ENCODE measurements at regions not wholly inside any gene's neighbourhood (a gene's known extent, or its start where the extent isn't known, plus 50 kb on each side); places are given as distances from the start of the nearest gene placed in this dataset.
"Not testable (repeated sequence)": the region's sequence is repeated elsewhere in the genome, so short reads cannot be mapped to it uniquely, and the experiment has no call there.

- no peak overlapping the region for H3K4me3 ChIP-seq (ENCODE audit: low read length)
Observed at GRCh38 chr3:21020043-21020442, 731.0 kb downstream of the ZNF385D start.

GRCh38 chr3:21017115-21017852 lies 733.7 kb downstream of the ZNF385D start:
- Histone ChIP-seq H3K4me3 (ENCODE audit: low read length) (no peak overlapping the region), H3K36me3 (ENCODE audit: control insufficient read depth, insufficient read depth, low read length, severe bottlenecking) (no peaks in the 10 kb centered on the region), H3K27me3 (replicated peaks; ENCODE audit: control insufficient read depth, insufficient read depth, low read length) (no peaks in the 10 kb centered on the region), H3K9me3 (ENCODE audit: control insufficient read depth, low read length) (peaks cover 10% of the 10 kb centered on the region), H3K4me1 (ENCODE audit: control insufficient read depth, insufficient read depth, low read length) (no peaks in the 10 kb centered on the region), H3K9ac (ENCODE audit: low read length) (no peak overlapping the region)
- no peak for DNase-seq (ENCODE audit: low read depth)

More at GRCh38 chr3:21020043-21020442, 731.0 kb downstream of the ZNF385D start:
- no peak overlapping the region for H3K9ac ChIP-seq (ENCODE audit: low read length)
- no peak for DNase-seq (ENCODE audit: low read depth)
- H3K27me3 ChIP-seq (replicated peaks; ENCODE audit: control insufficient read depth, insufficient read depth, low read length): no peaks in the 10 kb centered on the region
- H3K4me1 ChIP-seq (ENCODE audit: control insufficient read depth, insufficient read depth, low read length): no peaks in the 10 kb centered on the region
- peaks cover 5% of the 10 kb centered on the region for H3K9me3 ChIP-seq (ENCODE audit: control insufficient read depth, low read length)
- H3K36me3 ChIP-seq (ENCODE audit: control insufficient read depth, insufficient read depth, low read length, severe bottlenecking): no peaks in the 10 kb centered on the region

GRCh38 chr3:21013566-21013965 lies 737.4 kb downstream of the ZNF385D start:
- Histone ChIP-seq H3K27me3 (replicated peaks; ENCODE audit: control insufficient read depth, insufficient read depth, low read length) (no peaks in the 10 kb centered on the region), H3K9me3 (ENCODE audit: control insufficient read depth, low read length) (peaks cover 10% of the 10 kb centered on the region), H3K9ac (ENCODE audit: low read length) (no peak overlapping the region), H3K36me3 (ENCODE audit: control insufficient read depth, insufficient read depth, low read length, severe bottlenecking) (no peaks in the 10 kb centered on the region), H3K4me1 (ENCODE audit: control insufficient read depth, insufficient read depth, low read length) (no peaks in the 10 kb centered on the region), H3K4me3 (ENCODE audit: low read length) (no peak overlapping the region)
- no peak for DNase-seq (ENCODE audit: low read depth)

GRCh38 chr3:20999661-21000060 lies 751.3 kb downstream of the ZNF385D start:
- H3K4me3 ChIP-seq (ENCODE audit: low read length): no peak overlapping the region
- H3K27me3 ChIP-seq (replicated peaks; ENCODE audit: control insufficient read depth, insufficient read depth, low read length): no peaks in the 10 kb centered on the region
- no peaks in the 10 kb centered on the region for H3K9me3 ChIP-seq (ENCODE audit: control insufficient read depth, low read length)
- H3K36me3 ChIP-seq (ENCODE audit: control insufficient read depth, insufficient read depth, low read length, severe bottlenecking): no peaks in the 10 kb centered on the region
- DNase-seq (ENCODE audit: low read depth): no peak
- no peaks in the 10 kb centered on the region for H3K4me1 ChIP-seq (ENCODE audit: control insufficient read depth, insufficient read depth, low read length)
- H3K9ac ChIP-seq (ENCODE audit: low read length): no peak overlapping the region

DNA sequence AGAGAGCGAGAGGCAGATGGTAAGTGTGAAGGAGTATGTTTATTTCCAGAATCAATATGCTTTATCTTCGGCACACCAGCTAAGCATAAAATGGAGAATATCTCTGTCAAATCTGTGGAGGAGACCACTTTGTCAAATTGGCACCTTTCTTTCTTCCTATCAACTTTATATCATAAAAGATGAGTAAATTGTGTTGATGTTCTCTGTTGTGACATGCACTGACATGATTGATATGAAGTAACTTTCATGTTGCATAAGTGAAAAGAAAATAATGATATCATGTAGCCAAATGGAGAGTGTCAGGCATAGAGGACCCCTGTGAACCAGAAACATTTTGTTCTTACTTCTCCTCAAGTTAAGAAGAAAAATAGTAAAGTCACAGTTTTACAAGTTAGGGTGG lies 753.8 kb downstream of the ZNF385D start:
- no peak for DNase-seq (ENCODE audit: low read depth)
- Histone ChIP-seq H3K9me3 (ENCODE audit: control insufficient read depth, low read length) (no peaks in the 10 kb centered on the region), H3K4me1 (ENCODE audit: control insufficient read depth, insufficient read depth, low read length) (no peaks in the 10 kb centered on the region), H3K9ac (ENCODE audit: low read length) (no peak overlapping the region), H3K36me3 (ENCODE audit: control insufficient read depth, insufficient read depth, low read length, severe bottlenecking) (no peaks in the 10 kb centered on the region), H3K4me3 (ENCODE audit: low read length) (no peak overlapping the region), H3K27me3 (replicated peaks; ENCODE audit: control insufficient read depth, insufficient read depth, low read length) (no peaks in the 10 kb centered on the region)

- no peaks in the 10 kb centered on the region for H3K27me3 ChIP-seq (replicated peaks; ENCODE audit: control insufficient read depth, insufficient read depth, low read length)
- H3K4me1 ChIP-seq (ENCODE audit: control insufficient read depth, insufficient read depth, low read length): no peaks in the 10 kb centered on the region
- no peaks in the 10 kb centered on the region for H3K9me3 ChIP-seq (ENCODE audit: control insufficient read depth, low read length)
- no peak overlapping the region for H3K9ac ChIP-seq (ENCODE audit: low read length)
- no peak overlapping the region for H3K4me3 ChIP-seq (ENCODE audit: low read length)
- H3K36me3 ChIP-seq (ENCODE audit: control insufficient read depth, insufficient read depth, low read length, severe bottlenecking): no peaks in the 10 kb centered on the region
- no peak for DNase-seq (ENCODE audit: low read depth)
Observed at GRCh38 chr3:20990896-20991295, 760.1 kb downstream of the ZNF385D start.

DNA sequence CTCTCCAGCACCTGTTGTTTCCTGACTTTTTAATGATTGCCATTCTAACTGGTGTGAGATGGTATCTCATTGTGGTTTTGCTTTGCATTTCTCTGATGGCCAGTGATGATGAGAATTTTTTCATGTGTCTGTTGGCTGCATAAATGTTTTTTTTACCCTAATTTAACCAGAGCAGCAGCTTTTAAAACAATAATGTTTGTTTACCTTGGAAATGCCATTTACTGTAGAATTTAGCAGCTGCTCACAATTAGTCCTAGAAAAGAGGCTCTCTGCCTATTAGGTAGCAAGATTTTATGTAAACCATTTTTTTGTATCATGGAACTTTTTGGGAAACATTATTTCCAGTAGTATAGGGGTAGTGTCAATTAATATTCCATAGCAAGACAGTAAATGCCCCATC lies 761.4 kb downstream of the ZNF385D start:
- not testable (repeated sequence) for H3K4me1 ChIP-seq (ENCODE audit: control insufficient read depth, insufficient read depth, low read length); H3K36me3 ChIP-seq (ENCODE audit: control insufficient read depth, insufficient read depth, low read length, severe bottlenecking); H3K9me3 ChIP-seq (ENCODE audit: control insufficient read depth, low read length); H3K27me3 ChIP-seq (replicated peaks; ENCODE audit: control insufficient read depth, insufficient read depth, low read length); H3K9ac ChIP-seq (ENCODE audit: low read length); H3K4me3 ChIP-seq (ENCODE audit: low read length)
- peak; percentile 21 for DNase-seq (ENCODE audit: low read depth)

DNA sequence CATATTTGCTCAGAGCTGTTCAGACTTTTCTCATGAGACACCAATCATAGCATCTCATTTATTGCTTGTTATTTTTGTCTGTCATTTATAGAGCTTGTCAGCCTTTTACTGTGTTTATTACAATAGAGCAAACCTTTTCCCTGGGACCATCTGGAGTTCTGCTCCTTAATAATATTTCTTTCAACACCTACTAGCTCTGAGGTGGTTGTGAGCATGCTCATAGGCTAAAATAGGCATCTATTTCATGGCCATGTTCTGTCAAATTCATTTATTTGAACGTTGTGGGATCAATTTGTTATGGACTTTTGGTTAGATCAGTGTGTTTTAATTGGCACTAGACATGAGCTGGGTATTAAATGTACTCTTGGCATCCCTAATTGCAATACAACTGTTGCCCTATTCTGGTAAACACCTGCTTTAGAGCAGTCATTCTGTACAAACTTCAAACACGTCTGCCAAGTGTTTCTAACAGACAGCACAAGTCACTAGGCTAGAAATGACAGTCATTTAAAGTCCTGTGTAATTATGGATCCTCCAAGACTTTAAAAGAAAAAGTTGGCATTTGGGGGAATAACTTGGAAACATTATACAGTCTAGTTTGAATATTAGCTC lies 766.3 kb downstream of the ZNF385D start:
- Histone ChIP-seq H3K27me3 (replicated peaks; ENCODE audit: control insufficient read depth, insufficient read depth, low read length) (no peaks in the 10 kb centered on the region), H3K36me3 (ENCODE audit: control insufficient read depth, insufficient read depth, low read length, severe bottlenecking) (no peaks in the 10 kb centered on the region), H3K9me3 (ENCODE audit: control insufficient read depth, low read length) (no peaks in the 10 kb centered on the region), H3K9ac (ENCODE audit: low read length) (no peak overlapping the region), H3K4me1 (ENCODE audit: control insufficient read depth, insufficient read depth, low read length) (no peaks in the 10 kb centered on the region), H3K4me3 (ENCODE audit: low read length) (no peak overlapping the region)
- DNase-seq (ENCODE audit: low read depth): no peak

- no peaks in the 10 kb centered on the region for H3K36me3 ChIP-seq (ENCODE audit: control insufficient read depth, insufficient read depth, low read length, severe bottlenecking)
- no peaks in the 10 kb centered on the region for H3K9me3 ChIP-seq (ENCODE audit: control insufficient read depth, low read length)
- no peak for DNase-seq (ENCODE audit: low read depth)
- peaks cover 14% of the 10 kb centered on the region for H3K4me1 ChIP-seq (ENCODE audit: control insufficient read depth, insufficient read depth, low read length)
- H3K4me3 ChIP-seq (ENCODE audit: low read length): peak overlapping the region; percentile 49
- H3K27me3 ChIP-seq (replicated peaks; ENCODE audit: control insufficient read depth, insufficient read depth, low read length): no peaks in the 10 kb centered on the region
- peak overlapping the region; percentile 22 for H3K9ac ChIP-seq (ENCODE audit: low read length)
Observed at GRCh38 chr3:20975188-20975651, 775.8 kb downstream of the ZNF385D start.

DNA sequence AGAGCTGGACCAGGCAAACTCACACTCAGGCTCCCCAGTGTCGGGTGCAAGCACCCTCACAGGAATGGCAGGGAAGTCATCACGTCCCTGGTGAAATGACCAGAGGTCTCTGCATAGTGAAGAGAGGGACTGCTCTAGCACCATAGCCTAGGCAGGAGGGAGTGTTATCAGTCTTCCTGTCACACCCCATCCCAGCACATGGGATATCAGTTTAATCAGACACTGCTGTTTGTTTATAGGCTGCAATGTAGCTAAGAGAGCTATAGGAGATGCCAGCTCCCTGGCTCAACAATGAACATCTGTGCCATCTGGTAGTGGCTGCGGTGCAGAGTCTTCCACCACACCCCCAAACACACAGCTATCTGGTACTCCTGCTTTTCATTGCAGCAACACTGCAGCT lies 776.6 kb downstream of the ZNF385D start:
- Histone ChIP-seq H3K27me3 (replicated peaks; ENCODE audit: control insufficient read depth, insufficient read depth, low read length) (no peaks in the 10 kb centered on the region), H3K9me3 (ENCODE audit: control insufficient read depth, low read length) (no peaks in the 10 kb centered on the region), H3K9ac (ENCODE audit: low read length) (no peak overlapping the region), H3K4me3 (ENCODE audit: low read length) (no peak overlapping the region), H3K36me3 (ENCODE audit: control insufficient read depth, insufficient read depth, low read length, severe bottlenecking) (no peaks in the 10 kb centered on the region), H3K4me1 (ENCODE audit: control insufficient read depth, insufficient read depth, low read length) (peaks cover 14% of the 10 kb centered on the region)
- DNase-seq (ENCODE audit: low read depth): no peak

GRCh38 chr3:20970807-20971206 lies 780.2 kb downstream of the ZNF385D start:
- H3K36me3 ChIP-seq (ENCODE audit: control insufficient read depth, insufficient read depth, low read length, severe bottlenecking); H3K9me3 ChIP-seq (ENCODE audit: control insufficient read depth, low read length); H3K27me3 ChIP-seq (replicated peaks; ENCODE audit: control insufficient read depth, insufficient read depth, low read length); H3K9ac ChIP-seq (ENCODE audit: low read length); DNase-seq (ENCODE audit: low read depth); H3K4me3 ChIP-seq (ENCODE audit: low read length): not testable (repeated sequence)
- peaks cover 12% of the 10 kb centered on the region for H3K4me1 ChIP-seq (ENCODE audit: control insufficient read depth, insufficient read depth, low read length)
